ENCODE measurements at regions not wholly inside any gene's neighbourhood (a gene's known extent, or its start where the extent isn't known, plus 50 kb on each side); places are given as distances from the start of the nearest gene placed in this dataset.
"Not testable (repeated sequence)": the region's sequence is repeated elsewhere in the genome, so short reads cannot be mapped to it uniquely, and the experiment has no call there.

DNA sequence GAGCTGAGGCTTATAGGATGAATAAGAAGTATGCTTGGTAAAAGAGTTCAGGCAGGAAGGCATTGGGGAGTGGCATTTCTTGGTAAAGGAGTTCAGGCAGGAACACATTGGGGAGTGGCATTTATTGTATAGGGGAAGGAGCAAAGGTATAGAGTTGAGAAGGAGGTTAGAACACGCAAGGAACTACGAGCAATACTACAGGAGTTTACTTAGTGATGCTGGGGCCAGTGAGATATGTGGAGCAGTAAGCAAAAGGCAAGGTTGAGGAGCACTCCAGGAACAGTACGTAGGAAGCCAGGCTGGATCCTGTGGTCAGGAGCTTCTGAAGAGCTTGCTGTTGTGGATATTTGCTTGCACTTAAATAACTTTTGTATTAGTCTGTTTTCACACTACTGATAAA is 202.2 kb upstream of the POMZP3 start:
- TF ChIP-seq JUND (IDR thresholded peaks at IDR 0.05); ZNF274 (IDR thresholded peaks at IDR 0.05; ENCODE audit: low read depth, low read length): not testable (repeated sequence)

All from HCT116 (cell line).